ENCODE measurements at regions not wholly inside any gene's neighbourhood (a gene's known extent, or its start where the extent isn't known, plus 50 kb on each side); places are given as distances from the start of the nearest gene placed in this dataset.

DNA sequence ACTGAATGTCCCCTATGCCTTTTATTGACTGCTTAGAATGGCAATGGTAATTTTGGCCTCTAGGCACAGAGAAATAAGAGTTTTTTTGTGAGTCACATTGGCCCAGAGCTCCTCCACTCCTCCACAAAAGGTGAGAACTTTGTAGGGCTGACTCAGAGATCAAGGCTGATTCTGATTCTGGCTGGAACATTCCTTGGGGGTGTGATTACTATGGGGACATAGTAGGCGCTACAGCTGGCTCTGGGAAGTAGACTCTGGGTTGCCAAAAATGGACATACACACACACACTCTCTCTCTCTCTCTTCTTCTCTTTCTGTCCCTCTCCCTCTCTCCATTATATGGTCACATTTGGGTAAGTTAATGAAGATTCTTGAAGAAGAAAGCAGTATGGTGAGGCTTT, 174.6 kb upstream of the DDHD1 start (continued):
- TF ChIP-seq, protein P1, sequence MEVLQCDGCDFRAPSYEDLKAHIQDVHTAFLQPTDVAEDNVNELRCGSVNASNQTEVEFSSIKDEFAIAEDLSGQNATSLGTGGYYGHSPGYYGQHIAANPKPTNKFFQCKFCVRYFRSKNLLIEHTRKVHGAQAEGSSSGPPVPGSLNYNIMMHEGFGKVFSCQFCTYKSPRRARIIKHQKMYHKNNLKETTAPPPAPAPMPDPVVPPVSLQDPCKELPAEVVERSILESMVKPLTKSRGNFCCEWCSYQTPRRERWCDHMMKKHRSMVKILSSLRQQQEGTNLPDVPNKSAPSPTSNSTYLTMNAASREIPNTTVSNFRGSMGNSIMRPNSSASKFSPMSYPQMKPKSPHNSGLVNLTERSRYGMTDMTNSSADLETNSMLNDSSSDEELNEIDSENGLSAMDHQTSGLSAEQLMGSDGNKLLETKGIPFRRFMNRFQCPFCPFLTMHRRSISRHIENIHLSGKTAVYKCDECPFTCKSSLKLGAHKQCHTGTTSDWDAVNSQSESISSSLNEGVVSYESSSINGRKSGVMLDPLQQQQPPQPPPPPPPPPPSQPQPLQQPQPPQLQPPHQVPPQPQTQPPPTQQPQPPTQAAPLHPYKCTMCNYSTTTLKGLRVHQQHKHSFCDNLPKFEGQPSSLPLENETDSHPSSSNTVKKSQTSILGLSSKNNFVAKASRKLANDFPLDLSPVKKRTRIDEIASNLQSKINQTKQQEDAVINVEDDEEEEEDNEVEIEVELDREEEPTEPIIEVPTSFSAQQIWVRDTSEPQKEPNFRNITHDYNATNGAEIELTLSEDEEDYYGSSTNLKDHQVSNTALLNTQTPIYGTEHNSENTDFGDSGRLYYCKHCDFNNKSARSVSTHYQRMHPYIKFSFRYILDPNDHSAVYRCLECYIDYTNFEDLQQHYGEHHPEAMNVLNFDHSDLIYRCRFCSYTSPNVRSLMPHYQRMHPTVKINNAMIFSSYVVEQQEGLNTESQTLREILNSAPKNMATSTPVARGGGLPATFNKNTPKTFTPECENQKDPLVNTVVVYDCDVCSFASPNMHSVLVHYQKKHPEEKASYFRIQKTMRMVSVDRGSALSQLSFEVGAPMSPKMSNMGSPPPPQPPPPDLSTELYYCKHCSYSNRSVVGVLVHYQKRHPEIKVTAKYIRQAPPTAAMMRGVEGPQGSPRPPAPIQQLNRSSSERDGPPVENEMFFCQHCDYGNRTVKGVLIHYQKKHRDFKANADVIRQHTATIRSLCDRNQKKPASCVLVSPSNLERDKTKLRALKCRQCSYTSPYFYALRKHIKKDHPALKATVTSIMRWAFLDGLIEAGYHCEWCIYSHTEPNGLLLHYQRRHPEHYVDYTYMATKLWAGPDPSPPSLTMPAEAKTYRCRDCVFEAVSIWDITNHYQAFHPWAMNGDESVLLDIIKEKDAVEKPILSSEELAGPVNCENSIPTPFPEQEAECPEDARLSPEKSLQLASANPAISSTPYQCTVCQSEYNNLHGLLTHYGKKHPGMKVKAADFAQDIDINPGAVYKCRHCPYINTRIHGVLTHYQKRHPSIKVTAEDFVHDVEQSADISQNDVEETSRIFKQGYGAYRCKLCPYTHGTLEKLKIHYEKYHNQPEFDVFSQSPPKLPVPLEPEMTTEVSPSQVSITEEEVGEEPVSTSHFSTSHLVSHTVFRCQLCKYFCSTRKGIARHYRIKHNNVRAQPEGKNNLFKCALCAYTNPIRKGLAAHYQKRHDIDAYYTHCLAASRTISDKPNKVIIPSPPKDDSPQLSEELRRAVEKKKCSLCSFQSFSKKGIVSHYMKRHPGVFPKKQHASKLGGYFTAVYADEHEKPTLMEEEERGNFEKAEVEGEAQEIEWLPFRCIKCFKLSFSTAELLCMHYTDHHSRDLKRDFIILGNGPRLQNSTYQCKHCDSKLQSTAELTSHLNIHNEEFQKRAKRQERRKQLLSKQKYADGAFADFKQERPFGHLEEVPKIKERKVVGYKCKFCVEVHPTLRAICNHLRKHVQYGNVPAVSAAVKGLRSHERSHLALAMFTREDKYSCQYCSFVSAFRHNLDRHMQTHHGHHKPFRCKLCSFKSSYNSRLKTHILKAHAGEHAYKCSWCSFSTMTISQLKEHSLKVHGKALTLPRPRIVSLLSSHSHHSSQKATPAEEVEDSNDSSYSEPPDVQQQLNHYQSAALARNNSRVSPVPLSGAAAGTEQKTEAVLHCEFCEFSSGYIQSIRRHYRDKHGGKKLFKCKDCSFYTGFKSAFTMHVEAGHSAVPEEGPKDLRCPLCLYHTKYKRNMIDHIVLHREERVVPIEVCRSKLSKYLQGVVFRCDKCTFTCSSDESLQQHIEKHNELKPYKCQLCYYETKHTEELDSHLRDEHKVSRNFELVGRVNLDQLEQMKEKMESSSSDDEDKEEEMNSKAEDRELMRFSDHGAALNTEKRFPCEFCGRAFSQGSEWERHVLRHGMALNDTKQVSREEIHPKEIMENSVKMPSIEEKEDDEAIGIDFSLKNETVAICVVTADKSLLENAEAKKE (CRISPR knock-in tag; IDR thresholded peaks at IDR 0.05), result no peak
- TF ChIP-seq NANOG (IDR thresholded peaks at IDR 0.05; ENCODE audit: borderline replicate concordance), result no peak

DNA sequence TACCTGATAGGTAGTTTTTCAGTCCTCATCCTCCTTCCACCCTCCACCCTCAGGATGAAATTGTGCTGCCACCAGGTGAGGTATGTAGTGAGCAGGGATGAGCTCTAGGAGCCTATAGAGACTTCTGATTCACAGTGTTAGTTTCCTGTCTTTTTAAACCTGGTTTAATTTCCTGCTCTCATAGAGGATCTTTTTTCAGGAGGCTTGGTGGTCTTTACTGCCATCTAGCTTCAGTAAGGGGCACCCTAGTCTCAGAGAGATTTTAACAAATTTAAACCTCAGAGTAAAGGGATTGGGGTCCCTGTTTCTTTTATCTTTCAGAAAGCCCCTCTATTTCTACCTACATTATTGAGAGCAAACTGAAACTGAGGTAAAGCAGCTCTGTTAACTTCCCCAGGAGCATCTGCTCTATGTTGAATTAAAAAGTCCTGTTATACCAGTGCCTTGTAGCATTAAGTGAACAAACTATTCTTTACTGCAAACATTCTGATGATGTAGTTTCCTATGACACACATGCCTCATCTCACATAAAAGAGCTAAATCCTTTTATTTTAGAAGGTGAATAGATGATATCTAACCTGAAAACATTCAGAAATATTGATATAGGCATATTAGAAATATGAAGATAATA, 172.2 kb upstream of the DDHD1 start:
- Mint-ChIP-seq H3K9me3 (peaks cover 9% of the 10 kb centered on the region; the same call in 2 of the 3 replicates), H3K36me3 (ENCODE audit: low read depth) (peaks cover 8% of the 10 kb centered on the region; the same call in 2 of the 3 replicates), H3K27me3 (ENCODE audit: insufficient read depth, low read depth, poor library complexity) (no peaks in the 10 kb centered on the region)
- TF ChIP-seq, protein P2, sequence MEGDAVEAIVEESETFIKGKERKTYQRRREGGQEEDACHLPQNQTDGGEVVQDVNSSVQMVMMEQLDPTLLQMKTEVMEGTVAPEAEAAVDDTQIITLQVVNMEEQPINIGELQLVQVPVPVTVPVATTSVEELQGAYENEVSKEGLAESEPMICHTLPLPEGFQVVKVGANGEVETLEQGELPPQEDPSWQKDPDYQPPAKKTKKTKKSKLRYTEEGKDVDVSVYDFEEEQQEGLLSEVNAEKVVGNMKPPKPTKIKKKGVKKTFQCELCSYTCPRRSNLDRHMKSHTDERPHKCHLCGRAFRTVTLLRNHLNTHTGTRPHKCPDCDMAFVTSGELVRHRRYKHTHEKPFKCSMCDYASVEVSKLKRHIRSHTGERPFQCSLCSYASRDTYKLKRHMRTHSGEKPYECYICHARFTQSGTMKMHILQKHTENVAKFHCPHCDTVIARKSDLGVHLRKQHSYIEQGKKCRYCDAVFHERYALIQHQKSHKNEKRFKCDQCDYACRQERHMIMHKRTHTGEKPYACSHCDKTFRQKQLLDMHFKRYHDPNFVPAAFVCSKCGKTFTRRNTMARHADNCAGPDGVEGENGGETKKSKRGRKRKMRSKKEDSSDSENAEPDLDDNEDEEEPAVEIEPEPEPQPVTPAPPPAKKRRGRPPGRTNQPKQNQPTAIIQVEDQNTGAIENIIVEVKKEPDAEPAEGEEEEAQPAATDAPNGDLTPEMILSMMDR (conservative IDR thresholded peaks at IDR 0.05; ENCODE audit: low read depth in 2 of 2), result peak; percentile 71 to 75
- TF ChIP-seq, protein P1 (CRISPR knock-in tag; IDR thresholded peaks at IDR 0.05), result no peak
- no peak for TF ChIP-seq EZH2phosphoT487 (IDR thresholded peaks at IDR 0.05; ENCODE audit: unreplicated experiment)

More for the DNA sequence above, 172.2 kb upstream of the DDHD1 start:
- H3K4me1 ChIP-seq (ENCODE audit: insufficient read depth), result peaks cover 14% of the 10 kb centered on the region
- H3K9me2 ChIP-seq (ENCODE audit: insufficient read depth), result peaks cover 13% of the 10 kb centered on the region; the same call in 1 of the 2 replicates
- Mint-ChIP-seq H3K27ac (no peak overlapping the region), H3K4me3 (no peak overlapping the region), H3K4me1 (peaks cover 21% of the 10 kb centered on the region)
- H3F3A ChIP-seq (replicated peaks; ENCODE audit: low read depth), result no peaks in the 10 kb centered on the region
- DNase-seq (ENCODE audit: low spot score), result peak; percentile 69
- H3K79me2 ChIP-seq (replicated peaks; ENCODE audit: insufficient read depth), result no peaks in the 10 kb centered on the region
- H3K27ac ChIP-seq (ENCODE audit: low read depth), result no peak overlapping the region
- H4K20me1 ChIP-seq (replicated peaks; ENCODE audit: insufficient read depth), result no peaks in the 10 kb centered on the region
- H3K27me3 ChIP-seq (ENCODE audit: insufficient read depth), result no peaks in the 10 kb centered on the region
- no peak overlapping the region for H3K4me3 ChIP-seq
- no peak overlapping the region for H2AFZ ChIP-seq
- H3K4me2 ChIP-seq, result no peak overlapping the region
- peak; percentile 82 for ATAC-seq
- no peaks in the 10 kb centered on the region for H3K36me3 ChIP-seq (ENCODE audit: insufficient read depth)

Data from GM23338 (cell line).